RWPE2 (cell line): ENCODE measurements at regions not wholly inside any gene's neighbourhood (a gene's known extent, or its start where the extent isn't known, plus 50 kb on each side); places are given as distances from the start of the nearest gene placed in this dataset.

ENCODE experiments used
- ATAC-seq: fragments of 200-7000 bp; cut with Tn5 transposase; 3 replicates; pipeline ENCODE4 v1.9.1; 2021; ENCODE audit warnings: low read depth
- DNase-seq: peaks from one replicate; pipeline ENCODE4 v3.0.0-alpha.2; 2020; ENCODE audit warnings: low spot score
- H3K27ac ChIP-seq: fragments of 450-650 bp; 2 replicates; pipeline ENCODE4 v1.5.1; 2017; ENCODE audit warnings: mild to moderate bottlenecking; ENCODE audit not compliant: poor library complexity, severe bottlenecking
- H3K27me3 ChIP-seq: fragments of 250-450 bp; sonication (Bioruptor Pico); 2 replicates; pipeline ENCODE4 v1.5.1; 2021; ENCODE audit warnings: mild to moderate bottlenecking, moderate library complexity; ENCODE audit not compliant: insufficient read depth, poor library complexity, severe bottlenecking
- H3K36me3 ChIP-seq: fragments of 250-450 bp; sonication (Bioruptor Pico); 2 replicates; pipeline ENCODE4 v1.5.1; 2020; ENCODE audit warnings: low read depth, mild to moderate bottlenecking, moderate library complexity
- H3K4me1 ChIP-seq: fragments of 250-450 bp; sonication (Bioruptor Pico); 2 replicates; pipeline ENCODE4 v1.5.1; 2021; ENCODE audit warnings: mild to moderate bottlenecking, moderate library complexity; ENCODE audit not compliant: insufficient read depth, poor library complexity, severe bottlenecking
- H3K4me3 ChIP-seq: fragments of 250-450 bp; sonication (Bioruptor Pico); 2 replicates; pipeline ENCODE4 v1.5.1; 2021; ENCODE audit warnings: mild to moderate bottlenecking, moderate library complexity; ENCODE audit not compliant: severe bottlenecking
- H3K9me3 ChIP-seq: fragments of 250-450 bp; sonication (Bioruptor Pico); 2 replicates; pipeline ENCODE4 v1.5.1; 2021; ENCODE audit warnings: mild to moderate bottlenecking, moderate library complexity; ENCODE audit not compliant: severe bottlenecking
- CTCF ChIP-seq: fragments of 450-650 bp; IDR thresholded peaks from one replicate; pipeline ENCODE4 v1.5.1; 2017; ENCODE audit warnings: mild to moderate bottlenecking, moderate library complexity; ENCODE audit not compliant: poor library complexity, severe bottlenecking

DNA sequence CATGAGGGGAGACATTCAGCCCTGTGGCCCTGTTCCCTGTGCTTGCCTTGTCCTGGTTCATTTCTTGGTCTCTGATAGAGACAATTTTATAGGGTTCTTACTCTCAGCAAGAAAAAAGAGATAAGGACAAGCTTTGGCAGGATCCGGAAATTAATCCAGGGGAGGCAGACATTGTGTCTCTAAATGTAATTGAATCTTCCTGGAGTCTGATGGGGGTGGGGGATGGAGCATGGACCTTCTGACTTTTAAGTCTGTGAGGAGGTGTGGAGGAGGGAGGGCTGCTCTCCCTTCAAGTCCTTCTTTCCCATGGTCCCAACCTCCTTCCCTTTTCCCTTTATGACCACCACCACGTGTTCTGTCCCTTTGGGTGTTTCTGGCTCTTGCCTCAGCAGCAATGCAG is 512.7 kb downstream of the DHX35 start:
- Histone ChIP-seq H3K4me3 (no peak overlapping the region), H3K9me3 (peaks cover 2% of the 10 kb centered on the region), H3K36me3 (no peaks in the 10 kb centered on the region), H3K27me3 (no peaks in the 10 kb centered on the region), H3K4me1 (no peaks in the 10 kb centered on the region), H3K27ac (no peak overlapping the region)
- no peak for TF ChIP-seq CTCF
- no peak for DNase-seq
- ATAC-seq: no peak

- ATAC-seq (no peak), DNase-seq (no peak)
- Histone ChIP-seq H3K4me1 (no peaks in the 10 kb centered on the region), H3K36me3 (no peaks in the 10 kb centered on the region), H3K9me3 (peaks cover 2% of the 10 kb centered on the region), H3K4me3 (no peak overlapping the region), H3K27me3 (no peaks in the 10 kb centered on the region), H3K27ac (no peak overlapping the region)
- no peak for TF ChIP-seq CTCF
Measured at GRCh38 chr20:39473536-39473935, 511.4 kb downstream of the DHX35 start.

DNA sequence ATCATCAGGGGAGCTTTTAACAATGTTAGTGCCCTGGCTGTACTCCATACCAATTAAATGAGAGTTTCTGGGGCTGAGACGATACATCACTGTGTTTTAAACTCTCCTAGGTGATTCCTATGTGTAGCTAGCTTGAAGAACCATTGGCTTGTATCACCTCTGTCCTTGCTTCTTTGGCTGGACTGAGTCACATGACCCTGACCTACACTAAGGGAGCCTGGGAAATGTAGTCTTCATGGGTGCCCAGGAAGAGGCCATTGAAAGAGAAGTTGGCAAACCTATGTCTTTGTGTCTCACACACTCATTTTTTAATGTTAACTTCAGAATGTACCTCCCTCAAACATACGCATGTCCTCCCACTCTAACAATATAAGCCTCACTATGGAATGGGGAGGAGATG is 506.6 kb downstream of the DHX35 start:
- ATAC-seq (peak; percentile 79), DNase-seq (no peak)
- no peak for TF ChIP-seq CTCF
- Histone ChIP-seq H3K4me1 (no peaks in the 10 kb centered on the region), H3K9me3 (no peaks in the 10 kb centered on the region), H3K36me3 (no peaks in the 10 kb centered on the region), H3K4me3 (no peak overlapping the region), H3K27ac (no peak overlapping the region), H3K27me3 (no peaks in the 10 kb centered on the region)

DNA sequence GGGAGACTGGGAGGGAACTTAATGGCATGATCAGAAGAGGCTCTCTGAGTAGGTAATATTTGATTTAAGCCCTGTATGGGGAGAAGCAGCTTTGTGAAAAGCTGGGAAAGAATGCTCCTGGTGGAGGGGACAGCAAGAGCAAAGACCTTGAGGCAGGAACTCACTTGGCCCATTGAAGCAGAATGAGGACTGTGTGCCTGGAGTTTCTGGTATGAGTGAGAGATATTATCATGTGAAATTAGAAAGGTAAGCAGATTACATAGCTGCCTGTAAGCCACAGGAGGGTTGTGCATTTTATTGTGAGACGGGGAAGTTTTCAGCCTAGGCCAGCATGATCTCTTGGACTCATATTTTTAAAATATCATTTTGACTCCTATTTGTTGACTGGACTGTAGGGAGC is 502.1 kb downstream of the DHX35 start:
- no peak overlapping the region for H3K4me3 ChIP-seq
- H3K9me3 ChIP-seq: no peaks in the 10 kb centered on the region
- H3K27ac ChIP-seq: no peak overlapping the region
- TF ChIP-seq CTCF: no peak
- DNase-seq: no peak
- ATAC-seq: no peak
- peaks cover 4% of the 10 kb centered on the region for H3K27me3 ChIP-seq
- no peaks in the 10 kb centered on the region for H3K36me3 ChIP-seq
- no peaks in the 10 kb centered on the region for H3K4me1 ChIP-seq

DNA sequence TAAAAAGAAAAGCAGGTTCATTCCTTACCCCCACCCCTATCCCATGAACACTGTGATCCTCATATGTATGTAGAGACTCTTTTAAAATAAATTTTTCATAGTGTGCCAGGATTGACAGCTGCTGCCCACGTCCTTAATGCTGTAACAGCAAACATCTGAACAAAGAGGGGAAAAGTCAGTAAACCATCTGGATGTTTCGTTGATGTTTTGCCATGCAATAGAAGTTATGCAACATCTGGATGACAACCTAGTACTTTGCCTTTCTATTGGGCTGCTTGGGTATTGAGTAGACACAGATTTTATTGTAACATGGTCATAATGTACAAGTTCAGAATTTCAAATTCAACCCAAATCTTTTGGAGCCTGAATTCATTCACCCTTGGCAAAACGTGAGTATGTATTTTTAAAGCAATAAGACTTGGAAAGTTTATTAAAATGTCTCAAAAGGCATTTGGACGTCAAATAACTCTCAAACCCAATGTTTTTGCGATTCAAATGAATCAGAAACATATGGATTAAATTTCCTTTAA is 500.3 kb downstream of the DHX35 start:
- no peak for TF ChIP-seq CTCF
- Histone ChIP-seq H3K36me3 (no peaks in the 10 kb centered on the region), H3K4me1 (no peaks in the 10 kb centered on the region), H3K4me3 (no peak overlapping the region), H3K27ac (no peak overlapping the region), H3K27me3 (peaks cover 4% of the 10 kb centered on the region), H3K9me3 (no peaks in the 10 kb centered on the region)
- ATAC-seq (no peak), DNase-seq (no peak)
